IPS DF 19.7 (cell line): ENCODE measurements at regions not wholly inside any gene's neighbourhood (a gene's known extent, or its start where the extent isn't known, plus 50 kb on each side); places are given as distances from the start of the nearest gene placed in this dataset.

Experiments
- DNase-seq: peaks from one replicate; pipeline ENCODE4 v3.0.0-alpha.2; 2013; ENCODE audit warnings: low read depth, low spot score

- DNase-seq: no peak
Measured at GRCh38 chr11:104529906-104530305, 366.0 kb upstream of the PDGFD start.

GRCh38 chr11:104529213-104529612, 365.3 kb upstream of the PDGFD start:
- DNase-seq: no peak

GRCh38 chr11:104526006-104526405, 362.1 kb upstream of the PDGFD start:
- DNase-seq: no peak

- DNase-seq: no peak
Measured at GRCh38 chr11:104525416-104525815, 361.5 kb upstream of the PDGFD start.

- no peak for DNase-seq
Measured at GRCh38 chr11:104524254-104524653, 360.3 kb upstream of the PDGFD start.

- no peak for DNase-seq
Measured at GRCh38 chr11:104523611-104524010, 359.7 kb upstream of the PDGFD start.

GRCh38 chr11:104522650-104523049, 358.7 kb upstream of the PDGFD start:
- DNase-seq: no peak

GRCh38 chr11:104522123-104522522, 358.2 kb upstream of the PDGFD start:
- DNase-seq: no peak

- no peak for DNase-seq
Measured at GRCh38 chr11:104510169-104510568, 346.2 kb upstream of the PDGFD start.

- DNase-seq: no peak
Measured at GRCh38 chr11:104490182-104490581, 326.2 kb upstream of the PDGFD start.

- no peak for DNase-seq
Measured at GRCh38 chr11:104488561-104488960, 324.6 kb upstream of the PDGFD start.

GRCh38 chr11:104487046-104487806, 323.3 kb upstream of the PDGFD start:
- no peak for DNase-seq

GRCh38 chr11:104484804-104485554, 321.0 kb upstream of the PDGFD start:
- DNase-seq: no peak

GRCh38 chr11:104476898-104477297, 313.0 kb upstream of the PDGFD start:
- no peak for DNase-seq

GRCh38 chr11:104476454-104476853, 312.5 kb upstream of the PDGFD start:
- no peak for DNase-seq

- no peak for DNase-seq
Measured at GRCh38 chr11:104467404-104467803, 303.5 kb upstream of the PDGFD start.

- DNase-seq: no peak
Measured at GRCh38 chr11:104465321-104465720, 301.4 kb upstream of the PDGFD start.

- no peak for DNase-seq
Measured at GRCh38 chr11:104464691-104465090, 300.7 kb upstream of the PDGFD start.

- no peak for DNase-seq
Measured at GRCh38 chr11:104462341-104462740, 298.4 kb upstream of the PDGFD start.

GRCh38 chr11:104451197-104451893, 287.4 kb upstream of the PDGFD start:
- DNase-seq: no peak

- no peak for DNase-seq
Measured at GRCh38 chr11:104443387-104443786, 279.4 kb upstream of the PDGFD start.

GRCh38 chr11:104442321-104442720, 278.4 kb upstream of the PDGFD start:
- DNase-seq: no peak

GRCh38 chr11:104435494-104435893, 271.5 kb upstream of the PDGFD start:
- no peak for DNase-seq
